AG04450 (cell line): ENCODE measurements at regions not wholly inside any gene's neighbourhood (a gene's known extent, or its start where the extent isn't known, plus 50 kb on each side); places are given as distances from the start of the nearest gene placed in this dataset.
"Not testable (repeated sequence)": the region's sequence is repeated elsewhere in the genome, so short reads cannot be mapped to it uniquely, and the experiment has no call there.

Experiments
- CTCF ChIA-PET: fragments of 300-600, 350-600 bp; formaldehyde crosslinking; extraction: SDS; loops from one replicate; lab custom pipeline; 2022; ENCODE audit warnings: antibody characterized with exemption, inconsistent platforms; lab: Charles Lee
- POLR2A ChIA-PET: fragments of 350-600 bp; formaldehyde crosslinking; extraction: SDS; loops from one replicate; lab custom pipeline; 2021; ENCODE audit warnings: antibody characterized with exemption, inconsistent platforms; lab: Yijun Ruan, JAX
- DNase-seq: peaks from one replicate; pipeline ENCODE4 v3.0.0-alpha.2; 2011; ENCODE audit warnings: low read depth, low spot score
- H3K27ac ChIP-seq: one replicate; pipeline ENCODE4 v1.5.1; 2012; ENCODE audit warnings: low read depth, low read length, control low read depth
- H3K27me3 ChIP-seq: one replicate; pipeline ENCODE4 v1.6.0; 2012; ENCODE audit warnings: low read length; ENCODE audit not compliant: control insufficient read depth, insufficient read depth
- H3K4me3 ChIP-seq: 2 replicates; pipeline ENCODE4 v1.5.1; 2011; ENCODE audit warnings: mild to moderate bottlenecking, low read depth, low read length, control low read depth
- H3K9me3 ChIP-seq: 2 replicates; pipeline ENCODE4 v1.5.1; 2012; ENCODE audit warnings: low read length; ENCODE audit not compliant: control insufficient read depth, insufficient read depth
- CTCF ChIP-seq: IDR thresholded peaks from 2 replicates; pipeline ENCODE4 v1.5.1; 2011; ENCODE audit warnings: low read depth, low read length, control low read depth, inconsistent platforms

GRCh38 chr1:109857702-109858101 is 52.9 kb upstream of the CSF1 start:
- H3K27ac ChIP-seq, H3K27me3 ChIP-seq, DNase-seq, H3K9me3 ChIP-seq, H3K4me3 ChIP-seq, POLR2A ChIA-PET: not testable (repeated sequence)
- CTCF ChIA-PET, result interaction anchor here (0.5 to 1.5 kb wide), 2 partner anchors 83 to 127 kb away, joined by 3 to 6 read pairs; partner anchors contain the start of gene AHCYL1

DNA sequence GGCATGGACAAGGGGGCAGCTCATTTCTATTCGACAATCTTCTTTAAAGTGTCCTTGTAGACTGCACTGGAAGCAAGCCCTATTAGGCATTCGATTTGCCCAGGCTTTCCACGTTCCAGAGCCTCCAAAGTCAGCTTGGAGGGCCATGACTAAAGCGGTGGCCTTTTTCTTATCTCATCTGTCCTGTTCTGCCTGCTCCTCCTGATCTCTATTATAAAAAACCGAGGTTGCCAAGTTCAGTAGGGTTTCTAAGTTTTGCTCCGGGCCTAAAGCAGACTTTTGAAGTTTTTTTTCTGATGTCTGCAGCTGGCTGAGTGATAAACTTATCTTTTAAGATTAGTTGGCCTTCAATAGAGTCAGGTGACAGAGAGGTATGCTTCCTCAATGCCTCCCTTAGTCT is 54.7 kb upstream of the CSF1 start:
- POLR2A ChIA-PET, DNase-seq, CTCF ChIA-PET, H3K4me3 ChIP-seq, H3K27me3 ChIP-seq, H3K27ac ChIP-seq, H3K9me3 ChIP-seq: not testable (repeated sequence)

DNA sequence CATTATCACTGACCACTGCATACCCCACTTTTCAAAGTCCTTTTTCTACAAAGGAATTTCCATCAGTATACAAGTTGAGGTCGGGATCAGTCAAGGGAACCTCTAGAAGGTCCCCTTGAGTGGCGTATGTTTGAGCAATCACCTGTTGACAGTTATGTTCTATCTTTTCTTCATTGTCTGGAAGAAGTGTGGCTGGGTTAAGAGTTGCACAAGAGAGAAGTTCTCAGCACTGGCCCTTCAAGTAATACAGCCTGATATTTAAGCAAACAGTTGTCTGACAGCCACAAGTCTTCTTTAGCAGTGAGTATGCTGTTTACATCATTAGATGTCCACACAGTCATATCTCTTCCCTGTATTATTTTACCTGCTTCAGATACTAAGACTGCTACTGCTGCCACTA is 56.7 kb upstream of the CSF1 start:
- CTCF ChIA-PET, H3K27me3 ChIP-seq, H3K9me3 ChIP-seq, H3K27ac ChIP-seq, H3K4me3 ChIP-seq, DNase-seq, POLR2A ChIA-PET: not testable (repeated sequence)

GRCh38 chr1:109852221-109853015 is 58.2 kb upstream of the CSF1 start:
- CTCF ChIA-PET, POLR2A ChIA-PET, DNase-seq, H3K27ac ChIP-seq, H3K9me3 ChIP-seq, H3K4me3 ChIP-seq, H3K27me3 ChIP-seq: not testable (repeated sequence)

GRCh38 chr1:109850827-109851226 is 59.8 kb upstream of the CSF1 start:
- H3K9me3 ChIP-seq, result no peaks in the 10 kb centered on the region
- no peak overlapping the region for H3K4me3 ChIP-seq
- no peaks in the 10 kb centered on the region for H3K27me3 ChIP-seq
- ChIA-PET POLR2A (interaction anchor here (0.6 kb wide), 1 partner anchor 29 kb away, joined by 5 read pairs; no protein-coding TSS in a partner anchor), CTCF (no interaction called here)
- TF ChIP-seq CTCF, result no peak
- no peak for DNase-seq
- H3K27ac ChIP-seq, result no peak overlapping the region

DNA sequence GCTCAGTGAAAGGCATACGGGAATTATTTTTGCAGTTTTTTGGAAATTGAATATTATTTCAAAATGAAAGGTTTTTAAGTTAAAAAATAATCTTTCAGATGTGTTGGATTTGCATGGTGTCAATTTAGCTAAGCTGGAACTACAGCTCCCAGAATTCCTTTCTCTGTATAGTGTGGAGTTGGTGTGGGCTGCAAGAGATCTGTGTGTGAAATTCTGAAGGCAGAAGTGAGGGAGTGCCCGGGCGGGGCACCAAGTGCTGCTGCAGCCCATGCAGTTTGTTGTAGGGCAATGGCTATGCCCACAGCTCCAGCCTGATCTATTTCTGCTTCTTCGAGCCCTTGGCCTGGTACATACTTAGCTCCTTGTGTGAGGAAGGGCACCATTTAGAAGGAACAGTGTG is 60.5 kb upstream of the CSF1 start:
- CTCF ChIA-PET, result no interaction called here
- no peak for TF ChIP-seq CTCF
- POLR2A ChIA-PET, result interaction anchor here (0.6 kb wide), 1 partner anchor 28 kb away, joined by 5 read pairs; no protein-coding TSS in a partner anchor
- Histone ChIP-seq H3K4me3 (no peak overlapping the region), H3K27me3 (no peaks in the 10 kb centered on the region), H3K9me3 (no peaks in the 10 kb centered on the region), H3K27ac (no peak overlapping the region)
- DNase-seq, result no peak

- CTCF ChIA-PET, result no interaction called here
- Histone ChIP-seq H3K27me3 (no peaks in the 10 kb centered on the region), H3K4me3 (no peak overlapping the region), H3K9me3 (no peaks in the 10 kb centered on the region), H3K27ac (no peak overlapping the region)
- TF ChIP-seq CTCF, result no peak
- POLR2A ChIA-PET, result no interaction called here
- DNase-seq, result no peak
Measured at GRCh38 chr1:109849655-109850054, 61.0 kb upstream of the CSF1 start.
